GM12864 (cell line): ENCODE measurements at regions not wholly inside any gene's neighbourhood (a gene's known extent, or its start where the extent isn't known, plus 50 kb on each side); places are given as distances from the start of the nearest gene placed in this dataset.

Source experiments
- DNase-seq: peaks from one replicate; pipeline ENCODE4 v3.0.0-alpha.2; 2011; ENCODE audit warnings: low read depth
- H3K4me3 ChIP-seq: 2 replicates; pipeline ENCODE4 v1.5.1; 2011; ENCODE audit warnings: mild to moderate bottlenecking, low read depth, low read length, control low read depth
- CTCF ChIP-seq: IDR thresholded peaks from 2 replicates; pipeline ENCODE4 v1.5.1; 2011; ENCODE audit warnings: low read depth, mild to moderate bottlenecking, moderate library complexity, low read length, control low read depth, inconsistent platforms; ENCODE audit errors: missing control alignments

- TF ChIP-seq CTCF: no peak
- no peak overlapping the region for H3K4me3 ChIP-seq
- no peak for DNase-seq
Measured at GRCh38 chr21:27462726-27463125, 495.8 kb upstream of the ADAMTS5 start.

GRCh38 chr21:27454234-27454633 lies 487.3 kb upstream of the ADAMTS5 start:
- DNase-seq: no peak
- no peak for TF ChIP-seq CTCF
- H3K4me3 ChIP-seq: no peak overlapping the region

- H3K4me3 ChIP-seq: no peak overlapping the region
- no peak for DNase-seq
- TF ChIP-seq CTCF: no peak
Measured at GRCh38 chr21:27451116-27451515, 484.2 kb upstream of the ADAMTS5 start.

- no peak for TF ChIP-seq CTCF
- DNase-seq: no peak
- no peak overlapping the region for H3K4me3 ChIP-seq
Measured at GRCh38 chr21:27450216-27450615, 483.3 kb upstream of the ADAMTS5 start.

- TF ChIP-seq CTCF: no peak
Measured at GRCh38 chr21:27448960-27449359, 482.1 kb upstream of the ADAMTS5 start.

GRCh38 chr21:27447843-27448242 lies 481.0 kb upstream of the ADAMTS5 start:
- DNase-seq: no peak
- no peak for TF ChIP-seq CTCF
- no peak overlapping the region for H3K4me3 ChIP-seq

More at GRCh38 chr21:27448960-27449359, 482.1 kb upstream of the ADAMTS5 start:
- no peak for DNase-seq
- no peak overlapping the region for H3K4me3 ChIP-seq

GRCh38 chr21:27429710-27430341 lies 462.9 kb upstream of the ADAMTS5 start:
- no peak for DNase-seq
- TF ChIP-seq CTCF: no peak
- no peak overlapping the region for H3K4me3 ChIP-seq
